ENCODE measurements at regions not wholly inside any gene's neighbourhood (a gene's known extent, or its start where the extent isn't known, plus 50 kb on each side); places are given as distances from the start of the nearest gene placed in this dataset.

- H3K9me3 ChIP-seq (ENCODE audit: control insufficient read depth, insufficient read depth, low read depth, low read length): no peaks in the 10 kb centered on the region
- CTCF ChIA-PET: interaction anchor here (0.7 kb wide), 1 partner anchor 40 kb away, joined by 3 read pairs; no protein-coding TSS in a partner anchor
- H3K4me3 ChIP-seq (ENCODE audit: low read depth, low read length): no peak overlapping the region
- no peaks in the 10 kb centered on the region for H3K4me1 ChIP-seq (ENCODE audit: control insufficient read depth, insufficient read depth, low read length)
- TF ChIP-seq ZNF571 (tag by site-specific recombination; IDR thresholded peaks at IDR 0.05) (no peak), ZNF423 (tag by site-specific recombination; IDR thresholded peaks at IDR 0.05) (no peak), KLF8 (tag by site-specific recombination; IDR thresholded peaks at IDR 0.05) (no peak), SCRT2 (tag by site-specific recombination; IDR thresholded peaks at IDR 0.05) (no peak), ZNF624 (tag by site-specific recombination; IDR thresholded peaks at IDR 0.05) (no peak), YY2 (tag by site-specific recombination; IDR thresholded peaks at IDR 0.05) (no peak), ZBTB11 (tag by site-specific recombination; conservative IDR thresholded peaks at IDR 0.05; ENCODE audit: low read depth) (no peak), ZNF248 (tag by site-specific recombination; IDR thresholded peaks at IDR 0.05) (no peak), ZNF10 (tag by site-specific recombination; IDR thresholded peaks at IDR 0.05) (no peak), ZNF626 (tag by site-specific recombination; IDR thresholded peaks at IDR 0.05) (no peak), ZNF704 (tag by site-specific recombination; IDR thresholded peaks at IDR 0.05) (no peak), ZNF266 (tag by site-specific recombination; IDR thresholded peaks at IDR 0.05; ENCODE audit: low read depth) (no peak), ZNF112 (tag by site-specific recombination; IDR thresholded peaks at IDR 0.05) (no peak), ZNF501 (tag by site-specific recombination; IDR thresholded peaks at IDR 0.05) (no peak), ZNF19 (tag by site-specific recombination; IDR thresholded peaks at IDR 0.05; ENCODE audit: low read depth) (no peak), ZFHX2 (tag by site-specific recombination; conservative IDR thresholded peaks at IDR 0.05) (no peak), ZNF239 (tag by site-specific recombination; IDR thresholded peaks at IDR 0.05) (no peak), ZNF529 (tag by site-specific recombination; IDR thresholded peaks at IDR 0.05; ENCODE audit: insufficient replicate concordance) (no peak)
- H3K27ac ChIP-seq (ENCODE audit: extremely low read depth, low read depth, low read length): no peak overlapping the region
- no peaks in the 10 kb centered on the region for H3K36me3 ChIP-seq (ENCODE audit: control insufficient read depth in 2 of 2, insufficient read depth in 1 of 2, low read length in 2 of 2)
- POLR2A ChIA-PET: no interaction called here
These were observed 1251.2 kb upstream of the C9orf72 start for GRCh38 chr9:28824432-28824963.

- POLR2A ChIA-PET: no interaction called here
These were observed 1259.0 kb upstream of the C9orf72 start for GRCh38 chr9:28832168-28832770.

More at GRCh38 chr9:28832168-28832770, 1259.0 kb upstream of the C9orf72 start:
- Histone ChIP-seq H3K36me3 (ENCODE audit: control insufficient read depth in 2 of 2, insufficient read depth in 1 of 2, low read length in 2 of 2) (no peaks in the 10 kb centered on the region), H3K4me1 (ENCODE audit: control insufficient read depth, insufficient read depth, low read length) (no peaks in the 10 kb centered on the region), H3K27ac (ENCODE audit: extremely low read depth, low read depth, low read length) (no peak overlapping the region), H3K9me3 (ENCODE audit: control insufficient read depth, insufficient read depth, low read depth, low read length) (no peaks in the 10 kb centered on the region), H3K4me3 (ENCODE audit: low read depth, low read length) (no peak overlapping the region)
- CTCF ChIA-PET: no interaction called here
- no peak for TF ChIP-seq YY2 (tag by site-specific recombination; IDR thresholded peaks at IDR 0.05)
- TF ChIP-seq ZNF350 (tag by site-specific recombination; IDR thresholded peaks at IDR 0.05): no peak
- TF ChIP-seq ZNF404 (tag by site-specific recombination; IDR thresholded peaks at IDR 0.05): no peak
- TF ChIP-seq ZNF623 (tag by site-specific recombination; IDR thresholded peaks at IDR 0.05): no peak
- TF ChIP-seq ZNF138 (tag by site-specific recombination; IDR thresholded peaks at IDR 0.05; ENCODE audit: borderline replicate concordance): no peak
- no peak for TF ChIP-seq ZFHX2 (tag by site-specific recombination; conservative IDR thresholded peaks at IDR 0.05)
- no peak for TF ChIP-seq ZNF596 (tag by site-specific recombination; IDR thresholded peaks at IDR 0.05)
- TF ChIP-seq, protein P1, sequence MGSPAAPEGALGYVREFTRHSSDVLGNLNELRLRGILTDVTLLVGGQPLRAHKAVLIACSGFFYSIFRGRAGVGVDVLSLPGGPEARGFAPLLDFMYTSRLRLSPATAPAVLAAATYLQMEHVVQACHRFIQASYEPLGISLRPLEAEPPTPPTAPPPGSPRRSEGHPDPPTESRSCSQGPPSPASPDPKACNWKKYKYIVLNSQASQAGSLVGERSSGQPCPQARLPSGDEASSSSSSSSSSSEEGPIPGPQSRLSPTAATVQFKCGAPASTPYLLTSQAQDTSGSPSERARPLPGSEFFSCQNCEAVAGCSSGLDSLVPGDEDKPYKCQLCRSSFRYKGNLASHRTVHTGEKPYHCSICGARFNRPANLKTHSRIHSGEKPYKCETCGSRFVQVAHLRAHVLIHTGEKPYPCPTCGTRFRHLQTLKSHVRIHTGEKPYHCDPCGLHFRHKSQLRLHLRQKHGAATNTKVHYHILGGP (tag by site-specific recombination; IDR thresholded peaks at IDR 0.05): no peak
- TF ChIP-seq, protein P2, sequence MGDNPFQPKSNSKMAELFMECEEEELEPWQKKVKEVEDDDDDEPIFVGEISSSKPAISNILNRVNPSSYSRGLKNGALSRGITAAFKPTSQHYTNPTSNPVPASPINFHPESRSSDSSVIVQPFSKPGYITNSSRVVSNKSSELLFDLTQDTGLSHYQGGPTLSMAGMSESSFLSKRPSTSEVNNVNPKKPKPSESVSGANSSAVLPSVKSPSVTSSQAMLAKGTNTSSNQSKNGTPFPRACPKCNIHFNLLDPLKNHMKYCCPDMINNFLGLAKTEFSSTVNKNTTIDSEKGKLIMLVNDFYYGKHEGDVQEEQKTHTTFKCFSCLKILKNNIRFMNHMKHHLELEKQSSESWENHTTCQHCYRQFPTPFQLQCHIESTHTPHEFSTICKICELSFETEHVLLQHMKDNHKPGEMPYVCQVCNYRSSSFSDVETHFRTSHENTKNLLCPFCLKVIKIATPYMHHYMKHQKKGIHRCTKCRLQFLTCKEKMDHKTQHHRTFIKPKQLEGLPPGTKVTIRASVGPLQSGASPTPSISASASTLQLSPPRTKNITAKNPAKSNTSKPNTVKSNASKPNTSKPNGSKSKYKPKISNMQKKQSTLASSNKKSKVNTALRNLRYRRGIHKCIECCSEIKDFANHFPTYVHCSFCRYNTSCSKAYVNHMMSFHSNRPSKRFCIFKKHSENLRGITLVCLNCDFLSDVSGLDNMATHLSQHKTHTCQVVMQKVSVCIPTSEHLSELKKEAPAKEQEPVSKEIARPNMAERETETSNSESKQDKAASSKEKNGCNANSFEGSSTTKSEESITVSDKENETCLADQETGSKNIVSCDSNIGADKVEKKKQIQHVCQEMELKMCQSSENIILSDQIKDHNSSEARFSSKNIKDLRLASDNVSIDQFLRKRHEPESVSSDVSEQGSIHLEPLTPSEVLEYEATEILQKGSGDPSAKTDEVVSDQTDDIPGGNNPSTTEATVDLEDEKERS (tag by site-specific recombination; IDR thresholded peaks at IDR 0.05): no peak

Data from HEK293 (cell line).